RWPE1 (cell line): ENCODE measurements at regions not wholly inside any gene's neighbourhood (a gene's known extent, or its start where the extent isn't known, plus 50 kb on each side); places are given as distances from the start of the nearest gene placed in this dataset.
A peak's percentile ranks its signal among the peaks of the same experiment; 100 is the strongest.

ENCODE experiments used
- CTCF ChIA-PET: fragments of 350-600 bp; sonication (Branson Sonifier 250); formaldehyde crosslinking; extraction: SDS; loops from one replicate; lab custom pipeline; 2021; lab: Yijun Ruan, JAX
- POLR2A ChIA-PET: fragments of 400-600 bp; formaldehyde crosslinking; extraction: SDS; loops from one replicate; lab custom pipeline; 2020; ENCODE audit warnings: antibody characterized with exemption; ENCODE audit not compliant: low non-redundant PET; lab: Yijun Ruan, JAX
- DNase-seq: peaks from one replicate; pipeline ENCODE4 v3.0.0; 2012; ENCODE audit warnings: low spot score
- H3K27ac ChIP-seq: fragments of 450-650 bp; 2 replicates; pipeline ENCODE4 v1.5.1; 2017
- CTCF ChIP-seq: fragments of 450-650 bp; conservative IDR thresholded peaks from 2 replicates; pipeline ENCODE4 v1.5.1; 2017; ENCODE audit warnings: low read depth, mild to moderate bottlenecking

- DNase-seq: peak; percentile 34
- ChIA-PET CTCF (no interaction called here), POLR2A (no interaction called here)
- no peak overlapping the region for H3K27ac ChIP-seq
- TF ChIP-seq CTCF: no peak
Observed at GRCh38 chr4:159655547-159655946, 552.7 kb downstream of the RAPGEF2 start.

GRCh38 chr4:159669094-159669493 lies 566.2 kb downstream of the RAPGEF2 start:
- TF ChIP-seq CTCF: no peak
- H3K27ac ChIP-seq: no peak overlapping the region
- ChIA-PET CTCF (no interaction called here), POLR2A (no interaction called here)
- DNase-seq: no peak

- ChIA-PET POLR2A (no interaction called here), CTCF (no interaction called here)
- no peak for DNase-seq
- TF ChIP-seq CTCF: no peak
- H3K27ac ChIP-seq: no peak overlapping the region
Observed at GRCh38 chr4:159673221-159673620, 570.3 kb downstream of the RAPGEF2 start.

- no peak overlapping the region for H3K27ac ChIP-seq
- CTCF ChIA-PET: no interaction called here
- no peak for TF ChIP-seq CTCF
- no peak for DNase-seq
- POLR2A ChIA-PET: no interaction called here
Observed at GRCh38 chr4:159674241-159674640, 571.4 kb downstream of the RAPGEF2 start.

GRCh38 chr4:159677521-159677920 lies 574.6 kb downstream of the RAPGEF2 start:
- TF ChIP-seq CTCF: no peak
- CTCF ChIA-PET: no interaction called here
- POLR2A ChIA-PET: no interaction called here
- DNase-seq: no peak
- H3K27ac ChIP-seq: no peak overlapping the region

GRCh38 chr4:159682996-159683395 lies 580.1 kb downstream of the RAPGEF2 start:
- no peak for DNase-seq
- H3K27ac ChIP-seq: no peak overlapping the region
- CTCF ChIA-PET: no interaction called here
- TF ChIP-seq CTCF: no peak
- POLR2A ChIA-PET: no interaction called here

- H3K27ac ChIP-seq: no peak overlapping the region
- ChIA-PET POLR2A (no interaction called here), CTCF (interaction anchor here (0.6 kb wide), 1 partner anchor 1217 kb away, joined by 6 read pairs; no protein-coding TSS in a partner anchor)
- no peak for TF ChIP-seq CTCF
- no peak for DNase-seq
Observed at GRCh38 chr4:159684061-159684460, 581.2 kb downstream of the RAPGEF2 start.
